ENCODE measurements at regions not wholly inside any gene's neighbourhood (a gene's known extent, or its start where the extent isn't known, plus 50 kb on each side); places are given as distances from the start of the nearest gene placed in this dataset.

DNA sequence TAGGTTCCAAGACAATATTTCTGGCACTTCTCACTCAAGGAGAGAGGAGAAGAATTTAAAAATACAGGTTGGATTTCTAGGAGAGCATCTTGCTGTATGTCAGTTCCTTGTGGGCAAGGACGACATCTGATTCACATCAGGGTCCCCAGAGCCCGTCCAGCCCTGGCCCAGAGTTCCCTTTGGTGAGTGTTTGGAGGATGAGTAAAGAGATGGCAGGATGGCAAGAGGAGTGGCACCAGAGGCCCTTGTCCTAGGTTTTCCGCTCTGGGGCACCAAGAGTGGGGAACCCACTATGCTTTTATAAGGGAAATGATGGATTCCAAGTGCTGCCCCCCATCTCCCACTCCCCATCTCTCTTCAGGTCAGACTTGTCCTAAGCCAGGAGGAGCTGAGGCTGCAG, 181.8 kb downstream of the TBC1D2B start:
- Histone ChIP-seq H3K9me3 (ENCODE audit: insufficient read depth in 2 of 2, low read depth in 1 of 2, low read length in 1 of 2) (no peaks in the 10 kb centered on the region), H4K5ac (ENCODE audit: insufficient read length, low read depth, low read length) (no peak overlapping the region), H3K9ac (replicated peaks in 1 of 4; ENCODE audit: extremely low read depth in 1 of 4, low read depth in 3 of 4, low read length in 3 of 4) (no peak overlapping the region), H3K79me1 (ENCODE audit: low read depth, low read length) (no peaks in the 10 kb centered on the region), H3K14ac (ENCODE audit: insufficient read length) (no peak overlapping the region), H3K18ac (ENCODE audit: extremely low read depth, low read length) (no peak overlapping the region), H4K20me1 (replicated peaks in 1 of 2; ENCODE audit: control insufficient read depth in 1 of 2, insufficient read depth in 2 of 2, low read length in 2 of 2) (no peaks in the 10 kb centered on the region), H4K8ac (ENCODE audit: extremely low read depth, insufficient read depth, low read length) (no peak overlapping the region), H2AK5ac (ENCODE audit: low read depth, low read length) (no peak overlapping the region), H2BK5ac (ENCODE audit: low read depth, low read length) (no peak overlapping the region), H3K4me3 (ENCODE audit: extremely low read depth in 1 of 4, insufficient read depth in 2 of 4, low read depth in 3 of 4, low read length in 4 of 4) (no peak overlapping the region), H2BK20ac (ENCODE audit: low read length) (no peak overlapping the region), H4K91ac (replicated peaks; ENCODE audit: insufficient read length, low read length) (no peak overlapping the region), H3K79me2 (ENCODE audit: control insufficient read depth in 1 of 2, insufficient read depth in 2 of 2, low read length in 2 of 2) (no peaks in the 10 kb centered on the region), H2BK12ac (ENCODE audit: low read depth, low read length) (no peak overlapping the region), H2BK15ac (ENCODE audit: low read length) (no peak overlapping the region), H3K4me2 (ENCODE audit: insufficient read depth in 1 of 2, low read depth in 2 of 2, low read length in 2 of 2) (no peak overlapping the region), H2BK120ac (replicated peaks; ENCODE audit: low read depth, low read length) (no peak overlapping the region), H3K4ac (replicated peaks; ENCODE audit: insufficient read length, low read depth, low read length) (no peak overlapping the region), H3K23me2 (ENCODE audit: low read depth, low read length) (no peaks in the 10 kb centered on the region), H3K56ac (replicated peaks; ENCODE audit: insufficient read length, low read depth, low read length) (no peak overlapping the region), H3K36me3 (ENCODE audit: control insufficient read depth in 2 of 4, insufficient read depth in 4 of 4, low read length in 3 of 4) (no peaks in the 10 kb centered on the region), H3K27ac (ENCODE audit: low read depth, low read length) (no peak overlapping the region), H3K4me1 (replicated peaks in 1 of 4; ENCODE audit: control insufficient read depth in 3 of 4, insufficient read depth in 4 of 4, low read length in 3 of 4) (no peaks in the 10 kb centered on the region), H3K27me3 (replicated peaks in 1 of 4; ENCODE audit: control insufficient read depth in 3 of 4, extremely low read depth in 1 of 4, insufficient read depth in 3 of 4, low read length in 3 of 4) (no peaks in the 10 kb centered on the region), H3K23ac (ENCODE audit: insufficient read length) (no peak overlapping the region), H2AFZ (ENCODE audit: low read length) (no peak overlapping the region)
- FAIRE-seq (no peak), DNase-seq (ENCODE audit: low read depth in 1 of 2, low spot score in 2 of 2) (no peak)
- 90% methylated on average over 3 of the region's 3 CpGs; no CpG with 5 or more reads in 1 of the 2 experiments for whole genome bisulfite sequencing, 2 experiments (ENCODE audit: extremely low coverage in 1 of 2, insufficient coverage in 1 of 2, insufficient read length in 1 of 2, insufficient replicate concordance in 2 of 2, low coverage in 1 of 2, low lambda C conversion rate in 2 of 2, missing lambda C conversion rate in 1 of 2)
- CTCF ChIA-PET (ENCODE audit: partially characterized antibody): no interaction called here
- TF ChIP-seq NANOG (IDR thresholded peaks at IDR 0.05; ENCODE audit: insufficient read depth, low read depth, low read length, poor library complexity, severe bottlenecking): no peak
- TF ChIP-seq SAP30 (IDR thresholded peaks at IDR 0.05; ENCODE audit: insufficient read depth, insufficient replicate concordance, low read length): no peak
- no peak for TF ChIP-seq CHD2 (IDR thresholded peaks at IDR 0.05; ENCODE audit: low read length)
- no peak for TF ChIP-seq SP4 (IDR thresholded peaks at IDR 0.05; ENCODE audit: low read length)
- no peak for TF ChIP-seq RAD21 (IDR thresholded peaks at IDR 0.05 in 1 of 2, conservative IDR thresholded peaks at IDR 0.05 in 1 of 2; ENCODE audit: low read depth in 2 of 2, low read length in 2 of 2)
- TF ChIP-seq, protein P1, sequence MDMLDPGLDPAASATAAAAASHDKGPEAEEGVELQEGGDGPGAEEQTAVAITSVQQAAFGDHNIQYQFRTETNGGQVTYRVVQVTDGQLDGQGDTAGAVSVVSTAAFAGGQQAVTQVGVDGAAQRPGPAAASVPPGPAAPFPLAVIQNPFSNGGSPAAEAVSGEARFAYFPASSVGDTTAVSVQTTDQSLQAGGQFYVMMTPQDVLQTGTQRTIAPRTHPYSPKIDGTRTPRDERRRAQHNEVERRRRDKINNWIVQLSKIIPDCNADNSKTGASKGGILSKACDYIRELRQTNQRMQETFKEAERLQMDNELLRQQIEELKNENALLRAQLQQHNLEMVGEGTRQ (IDR thresholded peaks at IDR 0.05; ENCODE audit: low read length): no peak
- no peak for TF ChIP-seq GTF2F1 (IDR thresholded peaks at IDR 0.05; ENCODE audit: borderline replicate concordance, low read depth, low read length)
- TF ChIP-seq GABPA (IDR thresholded peaks at IDR 0.05; ENCODE audit: borderline replicate concordance, insufficient read depth, low read length): no peak
- POLR2A ChIA-PET (ENCODE audit: partially characterized antibody): no interaction called here

Measured in H1 (cell line).